22Rv1 (cell line): ENCODE measurements at regions not wholly inside any gene's neighbourhood (a gene's known extent, or its start where the extent isn't known, plus 50 kb on each side); places are given as distances from the start of the nearest gene placed in this dataset.

Source experiments
- CTCF ChIP-seq: fragments of 450-650 bp; IDR thresholded peaks from 2 replicates; pipeline ENCODE4 v1.5.1; 2017; ENCODE audit warnings: mild to moderate bottlenecking
- ZFX ChIP-seq: fragments of 450-650 bp; IDR thresholded peaks from 2 replicates; pipeline ENCODE4 v1.6.1; 2017; ENCODE audit warnings: antibody characterized with exemption, borderline replicate concordance

GRCh38 chr1:29688471-29689365, 452.4 kb downstream of the PTPRU start:
- TF ChIP-seq CTCF: no peak
- no peak for TF ChIP-seq ZFX
